Esophagus squamous epithelium (tissue), 4 donors: ENCODE measurements at regions not wholly inside any gene's neighbourhood (a gene's known extent, or its start where the extent isn't known, plus 50 kb on each side); places are given as distances from the start of the nearest gene placed in this dataset.

Experiments
- CTCF ChIP-seq, 6 experiments: fragments of 450-650 bp in 4 of 6; fragments of 200-600 bp in 2 of 6; sonication (generic) in 2 of 6; IDR thresholded peaks; one replicate each; pipeline ENCODE4 v1.5.1; 2016 to 2019; ENCODE audit warnings: antibody characterized with exemption in 6 of 6, mild to moderate bottlenecking in 4 of 6, moderate library complexity in 4 of 6
- POLR2A ChIP-seq, 4 donors: fragments of 450-650 bp; IDR thresholded peaks; one replicate each; pipeline ENCODE4 v1.6.1; 2017; ENCODE audit warnings: antibody characterized with exemption in 4 of 4, mild to moderate bottlenecking in 4 of 4, moderate library complexity in 3 of 4

GRCh38 chr10:83357004-83357403, 782.3 kb upstream of the GHITM start:
- TF ChIP-seq CTCF (IDR thresholded peaks at IDR 0.05) (no peak), POLR2A (IDR thresholded peaks at IDR 0.05) (no peak)
